Muscle of leg (tissue), 3 donors: ENCODE measurements at regions not wholly inside any gene's neighbourhood (a gene's known extent, or its start where the extent isn't known, plus 50 kb on each side); places are given as distances from the start of the nearest gene placed in this dataset.

Experiments
- DNase-seq: peaks from one replicate; pipeline ENCODE4 v3.0.0; 2013
- H3K27ac ChIP-seq: one replicate; pipeline ENCODE4 v1.5.1; 2013; ENCODE audit warnings: mild to moderate bottlenecking, low read length, control low read depth
- H3K27me3 ChIP-seq: one replicate; pipeline ENCODE4 v1.6.1; 2013; ENCODE audit warnings: low read length; ENCODE audit not compliant: control insufficient read depth, insufficient read depth
- H3K36me3 ChIP-seq: one replicate; pipeline ENCODE4 v1.6.1; 2013; ENCODE audit warnings: low read length; ENCODE audit not compliant: control insufficient read depth, insufficient read depth
- H3K4me1 ChIP-seq: one replicate; pipeline ENCODE4 v1.6.1; 2013; ENCODE audit warnings: low read length; ENCODE audit not compliant: control insufficient read depth, insufficient read depth
- H3K4me3 ChIP-seq: one replicate; pipeline ENCODE4 v1.5.1; 2013; ENCODE audit warnings: low read length, control low read depth
- H3K9me3 ChIP-seq: replicated peaks from 2 replicates; pipeline ENCODE4 v1.6.1; 2013; ENCODE audit warnings: low read depth, low read length; ENCODE audit not compliant: control insufficient read depth
- WGBS: methylation state at CpG from one replicate; pipeline ENCODE4 v1.1.5; 2013; ENCODE audit warnings: missing lambda C conversion rate; ENCODE audit not compliant: insufficient coverage; 5-methylcytosine and 5-hydroxymethylcytosine counted together

DNA sequence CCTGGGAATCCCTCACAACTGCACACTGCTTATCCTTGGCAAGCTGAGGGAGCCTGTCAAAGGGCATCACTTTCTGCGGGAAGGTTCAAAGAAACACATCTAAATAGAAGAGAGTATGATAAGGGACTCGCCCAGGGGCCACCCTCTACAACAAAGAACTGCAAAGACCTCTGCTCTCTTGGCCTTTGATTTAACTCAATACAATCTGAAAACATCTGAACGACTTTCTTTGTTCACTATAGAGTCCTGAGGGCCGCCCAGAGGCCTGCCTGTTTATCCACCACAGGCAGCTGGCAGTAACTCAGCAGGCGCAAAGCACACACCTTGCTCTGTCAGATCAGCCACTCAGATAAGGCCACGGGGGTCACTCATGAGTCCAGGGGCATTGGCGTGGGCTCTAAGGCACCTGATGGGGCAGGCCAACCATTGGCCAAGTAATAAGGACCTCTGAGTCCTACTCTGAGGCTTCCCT, 139.3 kb downstream of the UNC5CL start:
- Histone ChIP-seq H3K27ac (no peak overlapping the region), H3K4me1 (peaks cover 5% of the 10 kb centered on the region)
- WGBS = 62% methylated on average over 6 of the region's 7 CpGs

DNA sequence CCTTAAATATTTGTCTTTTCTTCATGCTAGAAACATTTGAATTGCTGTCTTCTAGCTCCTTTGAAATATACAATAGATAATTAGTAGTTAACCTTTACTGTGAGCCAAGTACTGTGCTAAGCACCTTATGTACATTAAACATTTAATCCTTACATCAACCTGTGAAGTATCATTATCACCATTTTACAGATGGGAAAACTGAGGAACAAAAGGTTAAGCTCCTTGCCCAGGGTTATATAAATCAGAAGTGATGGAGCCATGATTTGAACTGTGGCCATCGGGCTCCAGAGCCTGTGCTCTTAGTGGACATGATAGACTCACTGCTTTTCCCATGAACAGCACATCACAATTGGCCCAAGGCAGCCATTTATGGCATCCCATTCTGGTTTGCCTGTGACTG, 140.9 kb downstream of the UNC5CL start:
- no peaks in the 10 kb centered on the region for H3K36me3 ChIP-seq
- H3K27me3 ChIP-seq = no peaks in the 10 kb centered on the region
- no peak for DNase-seq
- H3K4me3 ChIP-seq = no peak overlapping the region
- peaks cover 5% of the 10 kb centered on the region for H3K4me1 ChIP-seq
- H3K9me3 ChIP-seq = no peaks in the 10 kb centered on the region
- no CpG with 5 or more reads among the region's 1 CpG for WGBS
- no peak overlapping the region for H3K27ac ChIP-seq

More for the DNA sequence above, 139.3 kb downstream of the UNC5CL start:
- DNase-seq = no peak
- Histone ChIP-seq H3K36me3 (no peaks in the 10 kb centered on the region), H3K4me3 (no peak overlapping the region), H3K27me3 (no peaks in the 10 kb centered on the region), H3K9me3 (no peaks in the 10 kb centered on the region)

DNA sequence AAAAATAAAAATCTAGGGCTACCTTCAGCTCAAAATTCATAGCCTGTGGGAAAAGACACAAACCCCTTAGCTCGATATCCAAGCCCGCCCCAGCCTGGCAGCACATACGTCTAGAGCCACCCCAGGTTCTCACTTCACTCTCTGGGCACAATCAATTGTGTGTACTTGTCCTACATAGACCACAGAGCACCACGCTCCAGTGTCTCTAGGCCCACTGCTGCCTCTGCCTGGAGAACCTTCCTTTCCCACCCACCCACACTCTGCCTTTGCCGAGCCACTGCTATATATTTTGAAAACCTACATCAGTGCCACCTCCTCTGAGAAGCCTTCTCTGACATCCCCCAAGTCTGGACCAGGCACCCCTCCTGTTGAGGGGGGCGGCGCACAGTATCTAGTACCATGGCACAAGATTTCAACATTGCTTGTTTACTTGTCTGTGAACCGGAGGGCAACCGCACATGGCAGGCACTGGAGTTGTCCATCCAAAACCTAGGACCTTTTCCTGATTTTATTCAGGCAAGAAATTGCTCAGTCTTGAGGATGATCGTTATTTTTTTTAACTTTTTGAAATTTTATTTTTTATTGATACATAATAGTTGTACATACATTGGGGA, 141.5 kb downstream of the UNC5CL start:
- no peak for DNase-seq
- Histone ChIP-seq H3K4me1 (peaks cover 5% of the 10 kb centered on the region), H3K27ac (no peak overlapping the region), H3K36me3 (no peaks in the 10 kb centered on the region), H3K27me3 (no peaks in the 10 kb centered on the region), H3K4me3 (no peak overlapping the region), H3K9me3 (no peaks in the 10 kb centered on the region)
- 87% methylated on average over 7 of the region's 10 CpGs for WGBS

DNA sequence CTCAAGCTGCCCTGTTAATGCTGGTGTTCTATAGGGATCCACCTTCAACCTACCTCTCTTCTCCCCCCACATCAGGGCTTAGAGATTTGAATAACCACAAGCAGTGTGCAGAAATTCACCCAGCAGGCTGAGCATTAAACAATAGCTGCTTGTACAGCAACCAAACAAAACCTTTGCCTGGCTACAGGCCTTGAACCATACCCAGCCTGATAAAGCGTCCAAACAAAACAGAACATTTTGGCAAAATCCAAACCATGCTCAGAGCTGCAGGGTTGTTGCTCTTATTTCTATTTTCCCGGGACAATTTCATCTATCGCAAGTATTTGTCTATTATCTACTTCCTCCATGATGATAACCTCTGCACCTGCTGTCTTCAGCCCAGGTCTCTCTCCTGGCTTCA, 142.3 kb downstream of the UNC5CL start:
- WGBS = 79% methylated on average over 3 of the region's 3 CpGs
- no peak for DNase-seq

DNA sequence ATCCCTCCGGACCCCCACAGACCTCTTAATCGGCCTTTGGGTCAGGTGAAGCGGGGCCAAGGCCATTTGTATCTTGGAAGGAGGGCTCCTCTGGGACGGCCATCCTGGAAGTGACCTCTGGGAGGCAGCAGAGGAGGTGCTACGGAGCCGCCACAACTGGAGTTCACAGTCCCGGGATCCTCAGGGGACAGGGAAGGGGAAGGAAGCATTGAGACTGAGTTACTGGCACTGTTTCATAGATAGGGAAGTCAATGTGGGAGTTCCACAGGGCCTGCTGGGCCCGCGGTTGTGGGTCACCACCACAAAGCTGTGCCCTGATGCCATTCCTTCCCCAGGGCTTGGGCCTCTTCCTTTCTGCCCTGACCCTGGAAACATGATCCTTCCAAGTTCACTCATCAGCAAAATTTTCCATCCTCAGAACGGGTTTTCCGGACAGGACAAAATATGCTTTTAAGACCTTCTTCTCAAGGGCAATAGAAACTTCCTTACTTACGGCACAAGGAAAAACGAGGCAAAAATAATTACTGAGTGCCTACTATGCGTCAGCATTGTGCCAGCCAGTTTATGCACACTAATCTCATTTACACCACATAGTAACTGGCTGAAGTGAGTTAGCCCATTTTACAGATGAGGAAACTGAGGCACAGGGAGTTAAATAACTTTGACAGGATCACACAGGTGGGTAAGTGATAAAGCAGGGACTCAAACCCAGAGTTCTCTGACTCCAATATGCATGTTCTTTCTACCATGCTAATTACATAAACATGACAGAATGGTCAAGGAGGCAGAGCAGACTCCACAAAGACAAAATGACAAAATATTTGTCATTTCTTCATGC, 143.8 kb downstream of the UNC5CL start:
- Histone ChIP-seq H3K36me3 (no peaks in the 10 kb centered on the region), H3K4me3 (no peak overlapping the region), H3K4me1 (no peaks in the 10 kb centered on the region), H3K9me3 (no peaks in the 10 kb centered on the region), H3K27ac (no peak overlapping the region), H3K27me3 (no peaks in the 10 kb centered on the region)
- 43% methylated on average over 11 of the region's 14 CpGs for WGBS
- DNase-seq = peak; percentile 48

More for the DNA sequence above, 142.3 kb downstream of the UNC5CL start:
- Histone ChIP-seq H3K27ac (no peak overlapping the region), H3K4me1 (peaks cover 5% of the 10 kb centered on the region), H3K36me3 (no peaks in the 10 kb centered on the region), H3K9me3 (no peaks in the 10 kb centered on the region), H3K27me3 (no peaks in the 10 kb centered on the region), H3K4me3 (no peak overlapping the region)

DNA sequence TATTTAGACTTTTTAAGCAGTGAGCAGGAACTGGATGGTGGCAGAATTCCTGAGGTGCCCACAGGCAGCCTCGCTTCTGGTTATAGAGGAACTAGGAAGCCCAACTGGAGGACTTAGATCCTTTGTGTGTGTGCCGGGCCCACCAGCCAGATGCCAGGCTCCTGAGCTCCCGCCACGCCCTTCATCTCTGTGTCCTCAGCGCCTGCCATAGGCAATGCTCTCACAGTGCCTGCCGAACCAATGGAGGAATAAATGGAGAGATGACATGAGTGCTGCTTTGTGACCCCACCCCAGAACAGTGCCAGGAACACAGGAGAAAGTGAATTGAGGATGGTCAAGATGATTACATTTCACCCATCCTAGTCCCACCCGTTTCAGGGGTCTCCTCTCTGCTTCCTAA, 146.0 kb downstream of the UNC5CL start:
- Histone ChIP-seq H3K4me1 (peaks cover 3% of the 10 kb centered on the region), H3K27me3 (no peaks in the 10 kb centered on the region), H3K27ac (no peak overlapping the region), H3K4me3 (no peak overlapping the region), H3K9me3 (no peaks in the 10 kb centered on the region), H3K36me3 (no peaks in the 10 kb centered on the region)
- WGBS = 91% methylated on average over 4 of the region's 7 CpGs
- DNase-seq = no peak

DNA sequence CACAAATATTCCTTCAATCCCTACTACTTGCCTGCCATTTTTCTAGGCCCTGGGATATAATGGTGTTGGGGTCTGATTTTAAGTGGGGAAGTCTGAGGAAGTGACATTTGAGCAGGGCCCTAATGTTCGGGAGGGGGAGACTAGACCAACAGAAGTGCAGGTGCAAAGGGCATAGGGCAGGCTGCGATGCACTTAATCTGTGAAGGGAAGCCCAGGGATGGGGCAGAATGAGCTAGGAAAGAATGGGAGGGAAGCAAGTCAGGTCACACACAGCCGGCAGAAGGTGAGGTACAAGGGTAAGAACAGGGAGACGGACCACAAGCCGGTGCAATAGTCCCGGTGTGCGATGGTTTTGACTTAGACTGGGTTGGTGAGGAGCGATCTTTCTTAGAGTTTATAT, 146.8 kb downstream of the UNC5CL start:
- no peaks in the 10 kb centered on the region for H3K9me3 ChIP-seq
- no peaks in the 10 kb centered on the region for H3K27me3 ChIP-seq
- no peak overlapping the region for H3K4me3 ChIP-seq
- H3K4me1 ChIP-seq = peaks cover 6% of the 10 kb centered on the region
- WGBS = 81% methylated on average over 3 of the region's 8 CpGs
- H3K27ac ChIP-seq = no peak overlapping the region
- no peaks in the 10 kb centered on the region for H3K36me3 ChIP-seq
- DNase-seq = no peak

DNA sequence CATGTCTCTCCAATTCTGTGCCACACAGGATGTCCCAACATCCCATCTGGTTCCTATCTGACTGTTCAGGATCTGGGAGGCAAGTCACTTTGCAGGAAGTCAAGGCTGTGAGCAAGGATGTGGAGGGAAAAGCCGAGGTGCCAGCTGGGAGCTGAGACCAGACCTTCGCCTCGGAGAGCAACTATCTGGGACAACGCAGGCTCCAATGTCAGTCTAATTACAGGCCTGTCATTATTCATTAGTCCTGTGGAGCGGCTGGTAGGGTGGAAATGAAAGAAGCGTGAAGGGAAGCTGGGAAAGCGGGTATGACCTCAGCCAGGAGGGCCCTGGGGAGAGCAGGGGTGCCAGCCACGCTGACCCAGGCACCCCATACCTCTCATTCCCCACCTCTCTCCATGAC, 147.3 kb downstream of the UNC5CL start:
- no peaks in the 10 kb centered on the region for H3K36me3 ChIP-seq
- H3K4me1 ChIP-seq = peaks cover 6% of the 10 kb centered on the region
- no peak overlapping the region for H3K27ac ChIP-seq
- no peak for DNase-seq
- no peak overlapping the region for H3K4me3 ChIP-seq
- no peaks in the 10 kb centered on the region for H3K27me3 ChIP-seq
- WGBS = 76% methylated on average over 6 of the region's 8 CpGs
- H3K9me3 ChIP-seq = no peaks in the 10 kb centered on the region

DNA sequence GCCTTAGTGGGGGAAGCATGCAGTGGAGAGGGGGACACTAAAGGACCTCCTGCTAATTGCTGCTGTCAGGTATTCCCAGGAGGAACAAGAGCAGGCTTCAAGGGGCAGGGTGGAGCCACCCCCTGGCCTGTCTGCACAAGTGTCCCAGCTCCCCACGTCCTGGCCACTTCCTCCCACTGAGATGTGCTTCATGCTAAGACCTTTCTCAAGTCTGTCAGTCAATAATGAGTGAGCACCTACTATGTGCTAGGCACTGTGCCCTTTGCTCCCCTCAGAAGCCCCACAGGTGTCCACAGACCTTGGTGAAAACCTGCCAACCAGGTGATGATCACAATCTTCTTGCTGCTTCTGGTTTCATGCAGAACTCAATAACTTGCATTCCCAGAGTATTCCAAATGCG, 147.9 kb downstream of the UNC5CL start:
- Histone ChIP-seq H3K4me1 (peaks cover 6% of the 10 kb centered on the region), H3K27ac (no peak overlapping the region), H3K9me3 (no peaks in the 10 kb centered on the region), H3K27me3 (no peaks in the 10 kb centered on the region), H3K4me3 (no peak overlapping the region), H3K36me3 (no peaks in the 10 kb centered on the region)
- 73% methylated on average over 2 of the region's 2 CpGs for WGBS
- no peak for DNase-seq

DNA sequence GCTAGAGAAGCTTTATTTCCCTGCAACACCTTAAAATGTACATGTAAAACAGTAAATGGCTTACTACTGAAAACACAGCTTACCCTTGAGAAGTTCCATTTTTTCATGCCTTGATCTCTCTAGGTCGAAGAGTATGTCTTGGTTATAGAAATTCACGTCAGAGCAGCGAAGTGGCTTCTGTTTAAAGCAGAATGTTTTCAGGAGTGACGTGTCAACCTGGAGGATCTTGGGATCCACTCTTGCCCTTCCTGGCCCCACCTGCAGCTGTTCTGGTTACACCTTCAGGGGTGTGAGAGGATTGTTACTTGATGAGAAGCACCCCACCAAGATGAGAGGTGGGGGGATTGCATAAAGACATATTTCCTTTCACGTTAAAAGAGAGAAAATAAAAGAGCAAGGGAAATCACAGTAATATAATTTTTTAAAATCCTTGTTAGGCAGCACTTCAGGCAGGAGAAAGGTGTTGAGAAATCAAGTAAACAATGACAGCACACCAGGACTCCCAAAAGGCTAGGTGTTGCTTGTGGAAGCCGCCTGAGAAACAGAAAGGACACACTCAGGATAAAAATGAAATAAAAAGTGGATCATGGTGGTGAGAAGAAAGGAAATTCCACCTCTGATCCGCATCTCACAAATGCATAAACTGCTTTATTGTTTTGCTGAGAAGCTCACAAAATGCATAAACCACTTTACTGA, 149.7 kb downstream of the UNC5CL start:
- peaks cover 6% of the 10 kb centered on the region for H3K4me1 ChIP-seq
- WGBS = 90% methylated on average over 3 of the region's 7 CpGs
- no peak overlapping the region for H3K4me3 ChIP-seq
- DNase-seq = no peak
- H3K27me3 ChIP-seq = no peaks in the 10 kb centered on the region
- no peaks in the 10 kb centered on the region for H3K9me3 ChIP-seq
- H3K27ac ChIP-seq = no peak overlapping the region
- no peaks in the 10 kb centered on the region for H3K36me3 ChIP-seq
